SK-N-SH (cell line): ENCODE measurements at regions not wholly inside any gene's neighbourhood (a gene's known extent, or its start where the extent isn't known, plus 50 kb on each side); places are given as distances from the start of the nearest gene placed in this dataset.

Source experiments
- CTCF ChIA-PET: fragments of 300-600, 350-600 bp; formaldehyde crosslinking; extraction: SDS; loops from one replicate; lab custom pipeline; 2021; lab: Yijun Ruan, JAX
- POLR2A ChIA-PET: fragments of 350-600 bp; sonication (Branson Sonifier 250); formaldehyde crosslinking; extraction: SDS; loops from one replicate; lab custom pipeline; 2020; ENCODE audit warnings: antibody characterized with exemption, inconsistent platforms; lab: Yijun Ruan, JAX
- DNase-seq: peaks from one replicate; pipeline ENCODE4 v3.0.0; 2012
- H2AFZ ChIP-seq: fragments of 200-600 bp; sonication (generic); 2 replicates; pipeline ENCODE4 v1.8.1; 2016; ENCODE audit warnings: antibody characterized with exemption, mild to moderate bottlenecking, low read depth
- H3F3A ChIP-seq: fragments of 200-600 bp; sonication (generic); replicated peaks from 2 replicates; pipeline ENCODE3; 2016; ENCODE audit warnings: antibody characterized with exemption, mild to moderate bottlenecking; ENCODE audit not compliant: insufficient read depth
- H3K27ac ChIP-seq, 2 experiments: fragments of 200-500 bp in 1 of 2; fragments of 200-600 bp in 1 of 2; sonication (Bioruptor generic) in 1 of 2; sonication (generic), shearing (Covaris generic) in 1 of 2; 2 replicates each; pipeline versions ENCODE4 v1.5.1 to v1.6.1; 2014 to 2016; ENCODE audit warnings: low read depth in 2 of 2, inconsistent platforms in 1 of 2, low read length in 1 of 2, mild to moderate bottlenecking in 1 of 2, mixed read lengths in 1 of 2
- H3K27me3 ChIP-seq: fragments of 200-600 bp; sonication (generic), shearing (Covaris generic); 2 replicates; pipeline ENCODE4 v1.6.1; 2016; ENCODE audit warnings: mixed run types; ENCODE audit not compliant: insufficient read depth
- H3K36me3 ChIP-seq, 2 experiments: fragments of 200-500 bp in 1 of 2; fragments of 200-600 bp in 1 of 2; sonication (Bioruptor generic) in 1 of 2; sonication (generic) in 1 of 2; replicated peaks in 1 of 2; 2 replicates each; pipeline versions ENCODE3 to v1.5.1; 2014 to 2016; ENCODE audit warnings: low read length in 1 of 2, mild to moderate bottlenecking in 1 of 2; ENCODE audit not compliant: insufficient read depth in 2 of 2, control insufficient read depth in 1 of 2
- H3K4me1 ChIP-seq, 2 experiments: fragments of 200-500 bp in 1 of 2; fragments of 200-600 bp in 1 of 2; sonication (Bioruptor generic) in 1 of 2; sonication (generic), shearing (Covaris generic) in 1 of 2; 2 replicates each; pipeline versions ENCODE4 v1.5.1 to v1.6.1; 2014 to 2016; ENCODE audit warnings: low read depth in 1 of 2, low read length in 1 of 2, mixed run types in 1 of 2; ENCODE audit not compliant: insufficient read depth in 2 of 2, control insufficient read depth in 1 of 2
- H3K4me2 ChIP-seq: fragments of 200-600 bp; sonication (generic), shearing (Covaris generic); 2 replicates; pipeline ENCODE4 v1.6.1; 2017; ENCODE audit warnings: mixed run types
- H3K4me3 ChIP-seq, 2 experiments: fragments of 200-500 bp in 1 of 2; fragments of 200-600 bp in 1 of 2; sonication (Bioruptor generic) in 1 of 2; sonication (generic), shearing (Covaris generic) in 1 of 2; 2 replicates each; pipeline versions ENCODE4 v1.5.1 to v1.8.1; 2014 to 2016; ENCODE audit warnings: low read depth in 2 of 2, inconsistent platforms in 1 of 2, low read length in 1 of 2, mild to moderate bottlenecking in 1 of 2, mixed read lengths in 1 of 2, moderate library complexity in 1 of 2
- H3K79me2 ChIP-seq: fragments of 200-600 bp; sonication (generic); 2 replicates; pipeline ENCODE4 v1.8.1; 2017; ENCODE audit warnings: mild to moderate bottlenecking; ENCODE audit not compliant: insufficient read depth
- H3K9ac ChIP-seq: fragments of 200-600 bp; sonication (generic); 2 replicates; pipeline ENCODE4 v1.6.1; 2017; ENCODE audit warnings: mixed run types
- H3K9me2 ChIP-seq: fragments of 200-600 bp; sonication (generic); 2 replicates; pipeline ENCODE4 v1.6.1; 2017; ENCODE audit warnings: mixed run types
- H3K9me3 ChIP-seq: fragments of 200-600 bp; sonication (generic); 2 replicates; pipeline ENCODE4 v1.6.1; 2017; ENCODE audit warnings: mixed run types, mild to moderate bottlenecking, moderate library complexity
- H4K20me1 ChIP-seq: fragments of 200-600 bp; sonication (generic); 2 replicates; pipeline ENCODE4 v1.6.1; 2017; ENCODE audit warnings: mild to moderate bottlenecking, mixed run types; ENCODE audit not compliant: insufficient read depth
- CHD2 ChIP-seq: fragments of 150-350 bp; IDR thresholded peaks from 2 replicates; pipeline ENCODE4 v1.6.1; 2018; ENCODE audit warnings: low read length; ENCODE audit not compliant: partially characterized antibody
- EP300 ChIP-seq, 2 experiments: IDR thresholded peaks; 2 replicates each; pipeline versions ENCODE4 v1.4.0 to v1.6.1; 2012; ENCODE audit warnings: borderline replicate concordance in 1 of 2, low read depth in 1 of 2, low read length in 1 of 2
- FOXM1 ChIP-seq: IDR thresholded peaks from 2 replicates; pipeline ENCODE4 v1.4.0; 2012; ENCODE audit warnings: low read depth, mild to moderate bottlenecking
- GATA2 ChIP-seq: sonication (generic); formaldehyde crosslinking; IDR thresholded peaks from 2 replicates; pipeline ENCODE4 v1.5.0; 2020; ENCODE audit warnings: mild to moderate bottlenecking, missing genetic modification reagents
- JUND ChIP-seq: IDR thresholded peaks from 2 replicates; pipeline ENCODE4 v1.4.0; 2012
- MEF2A ChIP-seq: IDR thresholded peaks from 2 replicates; pipeline ENCODE4 v1.4.0; 2012; ENCODE audit warnings: low read depth, borderline replicate concordance
- MXI1 ChIP-seq: IDR thresholded peaks from 2 replicates; pipeline ENCODE4 v1.6.1; 2012; ENCODE audit warnings: mild to moderate bottlenecking, low read depth, low read length, improper control_type of control experiment
- NRF1 ChIP-seq: IDR thresholded peaks from 2 replicates; pipeline ENCODE4 v1.6.1; 2012; ENCODE audit warnings: low read depth, mild to moderate bottlenecking, low read length
- POLR2AphosphoS5 ChIP-seq: IDR thresholded peaks from 2 replicates; pipeline ENCODE4 v1.6.1; 2012; ENCODE audit warnings: low read depth, low read length
- RAD21 ChIP-seq: IDR thresholded peaks from 2 replicates; pipeline ENCODE4 v1.6.1; 2012; ENCODE audit warnings: mild to moderate bottlenecking, low read length
- RCOR1 ChIP-seq: fragments of 150-350 bp; IDR thresholded peaks from 2 replicates; pipeline ENCODE4 v1.6.1; 2017; ENCODE audit warnings: antibody characterized with exemption, low read length
- SIN3A ChIP-seq: IDR thresholded peaks from 2 replicates; pipeline ENCODE4 v1.6.1; 2012; ENCODE audit warnings: low read depth, mild to moderate bottlenecking, low read length, moderate library complexity, borderline replicate concordance
- SMC3 ChIP-seq: IDR thresholded peaks from 2 replicates; pipeline ENCODE4 v1.6.1; 2012; ENCODE audit warnings: low read depth, low read length, improper control_type of control experiment
- TAF1 ChIP-seq: IDR thresholded peaks from 2 replicates; pipeline ENCODE4 v1.6.1; 2012; ENCODE audit warnings: low read depth, mild to moderate bottlenecking, low read length, moderate library complexity, borderline replicate concordance
- TCF12 ChIP-seq: IDR thresholded peaks from 2 replicates; pipeline ENCODE4 v1.4.0; 2012
- TEAD4 ChIP-seq: IDR thresholded peaks from 2 replicates; pipeline ENCODE4 v1.4.0; 2012; ENCODE audit warnings: mild to moderate bottlenecking, borderline replicate concordance; ENCODE audit not compliant: insufficient read depth
- WGBS: methylation state at CpG from one replicate; pipeline ENCODE4 v1.1.6; 2017; ENCODE audit warnings: low lambda C conversion rate; 5-methylcytosine and 5-hydroxymethylcytosine counted together
- TF ChIP-seq, protein P1 (sequence below): IDR thresholded peaks from 2 replicates; pipeline ENCODE4 v1.6.1; 2012; ENCODE audit warnings: mild to moderate bottlenecking, low read depth, low read length, moderate library complexity
- TF ChIP-seq, protein P2 (sequence below): IDR thresholded peaks from 2 replicates; pipeline ENCODE4 v1.4.0; 2012; ENCODE audit warnings: low read depth, borderline replicate concordance
- TF ChIP-seq, protein P3 (sequence below): fragments of 150-350 bp; IDR thresholded peaks from 2 replicates; pipeline ENCODE4 v1.6.1; 2017; ENCODE audit warnings: antibody characterized with exemption, low read length, low read depth, borderline replicate concordance

DNA sequence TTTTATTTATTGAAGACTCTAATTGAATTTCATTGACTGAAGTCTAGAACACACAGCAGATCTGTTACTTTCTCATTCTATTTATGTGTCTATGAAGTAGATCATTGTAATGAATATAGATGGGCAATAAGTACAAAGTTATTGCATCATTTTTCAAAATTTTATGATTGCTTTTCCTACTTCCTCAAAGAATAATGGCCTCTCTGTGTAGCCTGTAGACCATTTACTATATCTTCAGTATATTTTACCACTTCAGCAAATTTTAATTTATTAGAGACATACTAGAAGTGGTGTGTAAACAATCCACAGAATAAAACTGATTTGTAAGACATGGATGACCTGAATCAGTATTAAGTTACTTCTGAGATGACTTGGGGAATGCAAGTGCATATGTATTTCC is 291.7 kb upstream of the FAR2 start:
- Histone ChIP-seq H3K36me3 (no peaks in the 10 kb centered on the region), H3K4me1 (no peaks in the 10 kb centered on the region; a peak in 1 of 4 replicates), H3F3A (no peaks in the 10 kb centered on the region), H3K9me2 (no peaks in the 10 kb centered on the region), H3K9me3 (no peaks in the 10 kb centered on the region), H2AFZ (no peak overlapping the region), H3K79me2 (no peaks in the 10 kb centered on the region), H3K27me3 (no peaks in the 10 kb centered on the region), H3K4me3 (no peak overlapping the region), H4K20me1 (no peaks in the 10 kb centered on the region), H3K9ac (no peak overlapping the region), H3K4me2 (no peak overlapping the region), H3K27ac (no peak overlapping the region)
- DNase-seq, result no peak
- CTCF ChIA-PET, result interaction anchor here (1.5 kb wide), 1 partner anchor 15 kb away, joined by 4 read pairs; no protein-coding TSS in a partner anchor
- POLR2A ChIA-PET, result no interaction called here
- TF ChIP-seq, protein P1, sequence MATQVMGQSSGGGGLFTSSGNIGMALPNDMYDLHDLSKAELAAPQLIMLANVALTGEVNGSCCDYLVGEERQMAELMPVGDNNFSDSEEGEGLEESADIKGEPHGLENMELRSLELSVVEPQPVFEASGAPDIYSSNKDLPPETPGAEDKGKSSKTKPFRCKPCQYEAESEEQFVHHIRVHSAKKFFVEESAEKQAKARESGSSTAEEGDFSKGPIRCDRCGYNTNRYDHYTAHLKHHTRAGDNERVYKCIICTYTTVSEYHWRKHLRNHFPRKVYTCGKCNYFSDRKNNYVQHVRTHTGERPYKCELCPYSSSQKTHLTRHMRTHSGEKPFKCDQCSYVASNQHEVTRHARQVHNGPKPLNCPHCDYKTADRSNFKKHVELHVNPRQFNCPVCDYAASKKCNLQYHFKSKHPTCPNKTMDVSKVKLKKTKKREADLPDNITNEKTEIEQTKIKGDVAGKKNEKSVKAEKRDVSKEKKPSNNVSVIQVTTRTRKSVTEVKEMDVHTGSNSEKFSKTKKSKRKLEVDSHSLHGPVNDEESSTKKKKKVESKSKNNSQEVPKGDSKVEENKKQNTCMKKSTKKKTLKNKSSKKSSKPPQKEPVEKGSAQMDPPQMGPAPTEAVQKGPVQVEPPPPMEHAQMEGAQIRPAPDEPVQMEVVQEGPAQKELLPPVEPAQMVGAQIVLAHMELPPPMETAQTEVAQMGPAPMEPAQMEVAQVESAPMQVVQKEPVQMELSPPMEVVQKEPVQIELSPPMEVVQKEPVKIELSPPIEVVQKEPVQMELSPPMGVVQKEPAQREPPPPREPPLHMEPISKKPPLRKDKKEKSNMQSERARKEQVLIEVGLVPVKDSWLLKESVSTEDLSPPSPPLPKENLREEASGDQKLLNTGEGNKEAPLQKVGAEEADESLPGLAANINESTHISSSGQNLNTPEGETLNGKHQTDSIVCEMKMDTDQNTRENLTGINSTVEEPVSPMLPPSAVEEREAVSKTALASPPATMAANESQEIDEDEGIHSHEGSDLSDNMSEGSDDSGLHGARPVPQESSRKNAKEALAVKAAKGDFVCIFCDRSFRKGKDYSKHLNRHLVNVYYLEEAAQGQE, result no peak
- TF ChIP-seq POLR2AphosphoS5 (no peak), EP300 (IDR thresholded peaks at IDR 0.05; ENCODE audit: borderline replicate concordance in 1 of 2, low read depth in 1 of 2, low read length in 1 of 2) (no peak), RAD21 (no peak), CHD2 (no peak), SIN3A (no peak)
- TF ChIP-seq, protein P2, sequence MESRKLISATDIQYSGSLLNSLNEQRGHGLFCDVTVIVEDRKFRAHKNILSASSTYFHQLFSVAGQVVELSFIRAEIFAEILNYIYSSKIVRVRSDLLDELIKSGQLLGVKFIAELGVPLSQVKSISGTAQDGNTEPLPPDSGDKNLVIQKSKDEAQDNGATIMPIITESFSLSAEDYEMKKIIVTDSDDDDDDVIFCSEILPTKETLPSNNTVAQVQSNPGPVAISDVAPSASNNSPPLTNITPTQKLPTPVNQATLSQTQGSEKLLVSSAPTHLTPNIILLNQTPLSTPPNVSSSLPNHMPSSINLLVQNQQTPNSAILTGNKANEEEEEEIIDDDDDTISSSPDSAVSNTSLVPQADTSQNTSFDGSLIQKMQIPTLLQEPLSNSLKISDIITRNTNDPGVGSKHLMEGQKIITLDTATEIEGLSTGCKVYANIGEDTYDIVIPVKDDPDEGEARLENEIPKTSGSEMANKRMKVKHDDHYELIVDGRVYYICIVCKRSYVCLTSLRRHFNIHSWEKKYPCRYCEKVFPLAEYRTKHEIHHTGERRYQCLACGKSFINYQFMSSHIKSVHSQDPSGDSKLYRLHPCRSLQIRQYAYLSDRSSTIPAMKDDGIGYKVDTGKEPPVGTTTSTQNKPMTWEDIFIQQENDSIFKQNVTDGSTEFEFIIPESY, result no peak

DNA sequence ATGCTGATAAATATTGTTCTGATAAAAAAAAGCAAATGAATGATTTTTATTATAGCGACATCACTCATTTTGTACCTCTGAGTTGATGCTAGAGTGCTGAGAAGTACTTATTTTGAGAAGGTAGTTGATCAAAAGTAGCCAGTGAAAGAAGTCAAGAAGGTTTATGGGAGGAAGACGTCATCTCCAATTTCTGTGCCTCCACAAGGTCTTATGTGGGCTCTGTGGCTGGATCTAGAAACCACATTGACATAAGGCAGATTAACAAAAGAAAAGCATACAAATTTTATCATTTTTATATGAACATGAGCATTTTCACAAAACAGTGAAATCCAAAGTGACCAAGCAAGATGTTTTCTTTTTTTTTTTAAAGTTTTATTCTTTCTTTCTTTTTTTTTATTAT is 289.5 kb upstream of the FAR2 start:
- Histone ChIP-seq H3K27me3 (no peaks in the 10 kb centered on the region), H3K79me2 (no peaks in the 10 kb centered on the region), H3K4me2 (no peak overlapping the region), H3K9me2 (no peaks in the 10 kb centered on the region), H2AFZ (no peak overlapping the region), H3K27ac (no peak overlapping the region), H3K9me3 (no peaks in the 10 kb centered on the region), H3K4me3 (no peak overlapping the region), H3K4me1 (no peaks in the 10 kb centered on the region; a peak in 1 of 4 replicates), H4K20me1 (no peaks in the 10 kb centered on the region), H3F3A (no peaks in the 10 kb centered on the region), H3K9ac (no peak overlapping the region), H3K36me3 (no peaks in the 10 kb centered on the region)
- ChIA-PET POLR2A (no interaction called here), CTCF (no interaction called here)
- WGBS, result 57% methylated on average over 2 of the region's 2 CpGs
- no peak for DNase-seq
- TF ChIP-seq TAF1, result no peak
- no peak for TF ChIP-seq GATA2 (CRISPR knock-in tag)
- no peak for TF ChIP-seq TEAD4
- TF ChIP-seq TCF12, result no peak
- TF ChIP-seq, protein P1, result no peak
- TF ChIP-seq MEF2A, result no peak
- no peak for TF ChIP-seq MXI1
- TF ChIP-seq RCOR1, result no peak
- TF ChIP-seq SMC3, result no peak
- TF ChIP-seq JUND, result no peak
- TF ChIP-seq POLR2AphosphoS5, result no peak
- no peak for TF ChIP-seq NRF1
- no peak for TF ChIP-seq FOXM1
- TF ChIP-seq, protein P3, sequence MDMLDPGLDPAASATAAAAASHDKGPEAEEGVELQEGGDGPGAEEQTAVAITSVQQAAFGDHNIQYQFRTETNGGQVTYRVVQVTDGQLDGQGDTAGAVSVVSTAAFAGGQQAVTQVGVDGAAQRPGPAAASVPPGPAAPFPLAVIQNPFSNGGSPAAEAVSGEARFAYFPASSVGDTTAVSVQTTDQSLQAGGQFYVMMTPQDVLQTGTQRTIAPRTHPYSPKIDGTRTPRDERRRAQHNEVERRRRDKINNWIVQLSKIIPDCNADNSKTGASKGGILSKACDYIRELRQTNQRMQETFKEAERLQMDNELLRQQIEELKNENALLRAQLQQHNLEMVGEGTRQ, result no peak
